ENCODE measurements at regions not wholly inside any gene's neighbourhood (a gene's known extent, or its start where the extent isn't known, plus 50 kb on each side); places are given as distances from the start of the nearest gene placed in this dataset.

GRCh38 chr17:62875296-62875695 is 67.2 kb upstream of the MARCHF10 start:
- no peaks in the 10 kb centered on the region for H3K9me3 ChIP-seq (ENCODE audit: low read length)
- no peak overlapping the region for H3K4me3 ChIP-seq (ENCODE audit: low read length)
- peaks cover 29% of the 10 kb centered on the region for H3K4me1 ChIP-seq (ENCODE audit: insufficient read depth, low read length)
- no peak overlapping the region for H2AFZ ChIP-seq (ENCODE audit: low read depth, low read length)
- no peaks in the 10 kb centered on the region for H3K27me3 ChIP-seq (ENCODE audit: insufficient read depth, low read length)
- H3K36me3 ChIP-seq (ENCODE audit: insufficient read depth, low read length) = no peaks in the 10 kb centered on the region

- H3K4me3 ChIP-seq (ENCODE audit: low read length) = no peak overlapping the region
- H3K27me3 ChIP-seq (ENCODE audit: insufficient read depth, low read length) = no peaks in the 10 kb centered on the region
- H3K4me1 ChIP-seq (ENCODE audit: insufficient read depth, low read length) = peaks cover 51% of the 10 kb centered on the region
- no peak overlapping the region for H2AFZ ChIP-seq (ENCODE audit: low read depth, low read length)
- no peaks in the 10 kb centered on the region for H3K9me3 ChIP-seq (ENCODE audit: low read length)
- no peaks in the 10 kb centered on the region for H3K36me3 ChIP-seq (ENCODE audit: insufficient read depth, low read length)
Measured at GRCh38 chr17:62871291-62871690, 63.2 kb upstream of the MARCHF10 start.

- Histone ChIP-seq H2AFZ (ENCODE audit: low read depth, low read length) (no peak overlapping the region), H3K9me3 (ENCODE audit: low read length) (no peaks in the 10 kb centered on the region), H3K27me3 (ENCODE audit: insufficient read depth, low read length) (no peaks in the 10 kb centered on the region), H3K36me3 (ENCODE audit: insufficient read depth, low read length) (no peaks in the 10 kb centered on the region), H3K4me1 (ENCODE audit: insufficient read depth, low read length) (peaks cover 44% of the 10 kb centered on the region), H3K4me3 (ENCODE audit: low read length) (peak overlapping the region; percentile 37)
Measured at GRCh38 chr17:62870552-62870971, 62.4 kb upstream of the MARCHF10 start.

- H3K4me1 ChIP-seq (ENCODE audit: insufficient read depth, low read length) = peaks cover 39% of the 10 kb centered on the region
- peak overlapping the region; percentile 37 for H3K4me3 ChIP-seq (ENCODE audit: low read length)
- H3K27me3 ChIP-seq (ENCODE audit: insufficient read depth, low read length) = no peaks in the 10 kb centered on the region
- H3K36me3 ChIP-seq (ENCODE audit: insufficient read depth, low read length) = no peaks in the 10 kb centered on the region
- no peak overlapping the region for H2AFZ ChIP-seq (ENCODE audit: low read depth, low read length)
- H3K9me3 ChIP-seq (ENCODE audit: low read length) = no peaks in the 10 kb centered on the region
Measured at GRCh38 chr17:62870030-62870541, 62.0 kb upstream of the MARCHF10 start.

- no peaks in the 10 kb centered on the region for H3K36me3 ChIP-seq (ENCODE audit: insufficient read depth, low read length)
- H3K9me3 ChIP-seq (ENCODE audit: low read length) = no peaks in the 10 kb centered on the region
- no peak overlapping the region for H3K4me3 ChIP-seq (ENCODE audit: low read length)
- H2AFZ ChIP-seq (ENCODE audit: low read depth, low read length) = no peak overlapping the region
- H3K4me1 ChIP-seq (ENCODE audit: insufficient read depth, low read length) = peaks cover 37% of the 10 kb centered on the region
- no peaks in the 10 kb centered on the region for H3K27me3 ChIP-seq (ENCODE audit: insufficient read depth, low read length)
Measured at GRCh38 chr17:62868723-62869122, 60.6 kb upstream of the MARCHF10 start.

GRCh38 chr17:62868008-62868407 is 59.9 kb upstream of the MARCHF10 start:
- H3K27me3 ChIP-seq (ENCODE audit: insufficient read depth, low read length) = no peaks in the 10 kb centered on the region
- H3K4me3 ChIP-seq (ENCODE audit: low read length) = no peak overlapping the region
- H2AFZ ChIP-seq (ENCODE audit: low read depth, low read length) = no peak overlapping the region
- peaks cover 37% of the 10 kb centered on the region for H3K4me1 ChIP-seq (ENCODE audit: insufficient read depth, low read length)
- no peaks in the 10 kb centered on the region for H3K36me3 ChIP-seq (ENCODE audit: insufficient read depth, low read length)
- H3K9me3 ChIP-seq (ENCODE audit: low read length) = no peaks in the 10 kb centered on the region

- no peaks in the 10 kb centered on the region for H3K9me3 ChIP-seq (ENCODE audit: low read length)
Measured at GRCh38 chr17:62867303-62867702, 59.2 kb upstream of the MARCHF10 start.

GRCh38 chr17:62866471-62866870 is 58.4 kb upstream of the MARCHF10 start:
- H2AFZ ChIP-seq (ENCODE audit: low read depth, low read length) = no peak overlapping the region
- peaks cover 35% of the 10 kb centered on the region for H3K4me1 ChIP-seq (ENCODE audit: insufficient read depth, low read length)
- no peaks in the 10 kb centered on the region for H3K9me3 ChIP-seq (ENCODE audit: low read length)
- H3K4me3 ChIP-seq (ENCODE audit: low read length) = no peak overlapping the region
- H3K27me3 ChIP-seq (ENCODE audit: insufficient read depth, low read length) = no peaks in the 10 kb centered on the region
- H3K36me3 ChIP-seq (ENCODE audit: insufficient read depth, low read length) = no peaks in the 10 kb centered on the region

More at GRCh38 chr17:62867303-62867702, 59.2 kb upstream of the MARCHF10 start:
- Histone ChIP-seq H3K27me3 (ENCODE audit: insufficient read depth, low read length) (no peaks in the 10 kb centered on the region), H3K4me1 (ENCODE audit: insufficient read depth, low read length) (peaks cover 37% of the 10 kb centered on the region), H2AFZ (ENCODE audit: low read depth, low read length) (no peak overlapping the region), H3K4me3 (ENCODE audit: low read length) (no peak overlapping the region), H3K36me3 (ENCODE audit: insufficient read depth, low read length) (no peaks in the 10 kb centered on the region)

- Histone ChIP-seq H3K4me1 (ENCODE audit: insufficient read depth, low read length) (peaks cover 26% of the 10 kb centered on the region), H3K9me3 (ENCODE audit: low read length) (no peaks in the 10 kb centered on the region), H2AFZ (ENCODE audit: low read depth, low read length) (no peak overlapping the region), H3K27me3 (ENCODE audit: insufficient read depth, low read length) (no peaks in the 10 kb centered on the region), H3K4me3 (ENCODE audit: low read length) (no peak overlapping the region), H3K36me3 (ENCODE audit: insufficient read depth, low read length) (no peaks in the 10 kb centered on the region)
Measured at GRCh38 chr17:62865586-62865985, 57.5 kb upstream of the MARCHF10 start.

- Histone ChIP-seq H3K27me3 (ENCODE audit: insufficient read depth, low read length) (no peaks in the 10 kb centered on the region), H3K4me3 (ENCODE audit: low read length) (no peak overlapping the region), H2AFZ (ENCODE audit: low read depth, low read length) (no peak overlapping the region), H3K36me3 (ENCODE audit: insufficient read depth, low read length) (no peaks in the 10 kb centered on the region), H3K4me1 (ENCODE audit: insufficient read depth, low read length) (no peaks in the 10 kb centered on the region), H3K9me3 (ENCODE audit: low read length) (no peaks in the 10 kb centered on the region)
Measured at GRCh38 chr17:62862251-62862650, 54.1 kb upstream of the MARCHF10 start.

- H3K4me1 ChIP-seq (ENCODE audit: insufficient read depth, low read length) = no peaks in the 10 kb centered on the region
- no peak overlapping the region for H2AFZ ChIP-seq (ENCODE audit: low read depth, low read length)
- H3K36me3 ChIP-seq (ENCODE audit: insufficient read depth, low read length) = no peaks in the 10 kb centered on the region
- H3K9me3 ChIP-seq (ENCODE audit: low read length) = no peaks in the 10 kb centered on the region
- no peaks in the 10 kb centered on the region for H3K27me3 ChIP-seq (ENCODE audit: insufficient read depth, low read length)
- no peak overlapping the region for H3K4me3 ChIP-seq (ENCODE audit: low read length)
Measured at GRCh38 chr17:62860962-62861873, 53.1 kb upstream of the MARCHF10 start.

GRCh38 chr17:62859146-62859545 is 51.0 kb upstream of the MARCHF10 start:
- Histone ChIP-seq H3K4me3 (ENCODE audit: low read length) (no peak overlapping the region), H2AFZ (ENCODE audit: low read depth, low read length) (no peak overlapping the region), H3K27me3 (ENCODE audit: insufficient read depth, low read length) (no peaks in the 10 kb centered on the region), H3K36me3 (ENCODE audit: insufficient read depth, low read length) (no peaks in the 10 kb centered on the region), H3K9me3 (ENCODE audit: low read length) (no peaks in the 10 kb centered on the region), H3K4me1 (ENCODE audit: insufficient read depth, low read length) (no peaks in the 10 kb centered on the region)

Data from neuron (in vitro differentiated cells).